ENCODE measurements at regions not wholly inside any gene's neighbourhood (a gene's known extent, or its start where the extent isn't known, plus 50 kb on each side); places are given as distances from the start of the nearest gene placed in this dataset.

GRCh38 chr1:199336745-199337640 lies 690.5 kb upstream of the NR5A2 start:
- TF ChIP-seq CTCF (IDR thresholded peaks at IDR 0.05), result no peak
- TF ChIP-seq POLR2A (IDR thresholded peaks at IDR 0.05), result no peak

Data from Peyer's patch (tissue), 4 donors.